ENCODE measurements at regions not wholly inside any gene's neighbourhood (a gene's known extent, or its start where the extent isn't known, plus 50 kb on each side); places are given as distances from the start of the nearest gene placed in this dataset.
"Not testable (repeated sequence)": the region's sequence is repeated elsewhere in the genome, so short reads cannot be mapped to it uniquely, and the experiment has no call there.

GRCh38 chr7:57740126-57740525 is 290.1 kb downstream of the ZNF716 start:
- DNase-seq; ATAC-seq; intact Hi-C loops (cut with DNase I): not testable (repeated sequence)

- no peak for DNase-seq
- intact Hi-C loops (cut with DNase I), result no loop called here
- ATAC-seq, result no peak
Measured at GRCh38 chr7:57769131-57769530, 319.2 kb downstream of the ZNF716 start.

- intact Hi-C loops (cut with DNase I), result no loop called here
- DNase-seq (no peak), ATAC-seq (no peak)
Measured at GRCh38 chr7:57769958-57770357, 320.0 kb downstream of the ZNF716 start.

GRCh38 chr7:57772126-57772924 is 322.3 kb downstream of the ZNF716 start:
- intact Hi-C loops (cut with DNase I), result no loop called here
- ATAC-seq, result no peak

GRCh38 chr7:57774300-57774699 is 324.3 kb downstream of the ZNF716 start:
- intact Hi-C loops (cut with DNase I), result no loop called here
- DNase-seq (no peak), ATAC-seq (no peak)

More at GRCh38 chr7:57772126-57772924, 322.3 kb downstream of the ZNF716 start:
- no peak for DNase-seq

- intact Hi-C loops (cut with DNase I), result no loop called here
- DNase-seq (no peak), ATAC-seq (no peak)
Measured at GRCh38 chr7:57775396-57776088, 325.6 kb downstream of the ZNF716 start.

GRCh38 chr7:57776136-57776856 is 326.3 kb downstream of the ZNF716 start:
- ATAC-seq; intact Hi-C loops (cut with DNase I); DNase-seq: not testable (repeated sequence)

- ATAC-seq (no peak), DNase-seq (no peak)
- intact Hi-C loops (cut with DNase I), result no loop called here
Measured at GRCh38 chr7:57789130-57789529, 339.2 kb downstream of the ZNF716 start.

- no peak for ATAC-seq
- intact Hi-C loops (cut with DNase I), result no loop called here
- DNase-seq, result no peak
Measured at GRCh38 chr7:57819491-57819981, 369.6 kb downstream of the ZNF716 start.

- no peak for ATAC-seq
- intact Hi-C loops (cut with DNase I), result no loop called here
- no peak for DNase-seq
Measured at GRCh38 chr7:57820477-57820876, 370.5 kb downstream of the ZNF716 start.

GRCh38 chr7:57821438-57822382 is 371.7 kb downstream of the ZNF716 start:
- DNase-seq (no peak), ATAC-seq (no peak)
- intact Hi-C loops (cut with DNase I), result no loop called here

GRCh38 chr7:57826548-57826947 is 376.6 kb downstream of the ZNF716 start:
- DNase-seq; intact Hi-C loops (cut with DNase I); ATAC-seq: not testable (repeated sequence)

GRCh38 chr7:57835161-57835560 is 385.2 kb downstream of the ZNF716 start:
- intact Hi-C loops (cut with DNase I); DNase-seq; ATAC-seq: not testable (repeated sequence)

GRCh38 chr7:57839152-57839551 is 389.2 kb downstream of the ZNF716 start:
- ATAC-seq; intact Hi-C loops (cut with DNase I); DNase-seq: not testable (repeated sequence)

- intact Hi-C loops (cut with DNase I), result no loop called here
- peak; percentile 23 for DNase-seq
Measured at GRCh38 chr7:57867884-57868701, 418.1 kb downstream of the ZNF716 start.

GRCh38 chr7:57868771-57869483 is 418.9 kb downstream of the ZNF716 start:
- peak in 1 of 2 donors; percentile 33 for ATAC-seq
- peak; percentile 20 for DNase-seq
- intact Hi-C loops (cut with DNase I), result no loop called here

More at GRCh38 chr7:57867884-57868701, 418.1 kb downstream of the ZNF716 start:
- ATAC-seq, result peak in 1 of 2 donors; percentile 64
